SH-SY5Y (cell line): ENCODE measurements at regions not wholly inside any gene's neighbourhood (a gene's known extent, or its start where the extent isn't known, plus 50 kb on each side); places are given as distances from the start of the nearest gene placed in this dataset.

ENCODE experiments used
- GATA2 ChIP-seq: IDR thresholded peaks from 2 replicates; pipeline ENCODE4 v1.6.1; 2011; ENCODE audit warnings: mild to moderate bottlenecking, low read depth, low read length
- GATA3 ChIP-seq: IDR thresholded peaks from 2 replicates; pipeline ENCODE4 v1.6.1; 2011; ENCODE audit warnings: low read depth, mild to moderate bottlenecking, low read length, moderate library complexity

DNA sequence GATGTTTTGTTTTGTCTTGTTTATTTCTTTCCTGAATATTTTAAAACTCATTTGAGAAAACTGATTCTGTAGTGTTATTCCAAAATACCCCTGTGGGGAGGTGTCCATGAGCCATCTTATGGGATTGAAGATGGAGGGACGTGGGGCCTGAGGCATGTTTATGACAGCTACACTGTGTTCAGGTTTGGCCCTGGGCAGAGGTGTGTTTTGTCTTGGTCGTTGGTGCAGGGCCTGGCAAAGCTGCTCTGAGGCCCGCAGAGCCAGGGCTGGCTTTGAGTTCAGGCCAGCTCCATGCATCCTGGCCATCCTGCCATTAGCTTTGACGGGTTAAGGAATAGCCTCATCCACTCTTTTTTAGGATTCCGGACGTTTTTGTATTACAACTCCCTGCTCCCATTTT, 68.9 kb downstream of the TMEM18 start:
- no peak for TF ChIP-seq GATA3
- no peak for TF ChIP-seq GATA2
